NCI-H2196 (cell line): ENCODE measurements at regions not wholly inside any gene's neighbourhood (a gene's known extent, or its start where the extent isn't known, plus 50 kb on each side); places are given as distances from the start of the nearest gene placed in this dataset.
"Not testable (repeated sequence)": the region's sequence is repeated elsewhere in the genome, so short reads cannot be mapped to it uniquely, and the experiment has no call there.

ENCODE experiments used
- DNase-seq: peaks from one replicate; lab custom pipeline; 2025; ENCODE audit not compliant: unreplicated experiment; lab: John Stamatoyannopoulos, UW

DNA sequence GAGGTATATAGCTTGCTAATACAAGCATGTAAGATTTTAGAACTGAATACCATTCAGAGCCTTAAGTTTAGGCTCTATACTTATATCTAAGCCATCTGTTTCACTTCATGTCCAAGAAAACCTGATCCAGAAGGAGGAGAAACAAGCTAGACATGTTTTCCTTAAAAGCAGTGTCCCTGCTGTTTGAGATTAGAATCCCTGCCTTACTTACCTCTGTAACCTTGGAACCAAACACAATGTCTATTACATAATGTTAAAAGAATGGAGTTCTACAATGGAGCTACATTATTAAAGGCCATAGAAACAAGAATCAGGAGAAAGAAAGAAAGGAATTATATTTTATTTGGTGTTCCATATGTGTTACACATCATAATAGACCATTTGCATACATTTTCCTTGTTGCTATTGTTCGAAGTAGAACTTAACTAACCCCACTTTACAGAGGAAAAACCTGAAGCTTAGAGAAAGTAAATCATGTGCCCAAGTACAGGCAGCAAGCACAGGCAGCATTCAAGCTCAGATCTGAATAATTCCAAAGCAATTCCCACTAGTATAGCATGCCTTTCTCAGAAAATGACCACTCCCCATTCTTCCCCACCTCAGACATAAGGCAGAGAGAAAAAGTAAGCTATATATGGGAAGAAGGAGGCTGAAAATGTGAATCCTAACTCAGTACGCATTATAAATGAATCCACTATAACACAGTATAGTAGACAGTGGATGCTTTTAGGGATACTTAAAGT, 380.1 kb upstream of the SPAG17 start:
- DNase-seq, result no peak

DNA sequence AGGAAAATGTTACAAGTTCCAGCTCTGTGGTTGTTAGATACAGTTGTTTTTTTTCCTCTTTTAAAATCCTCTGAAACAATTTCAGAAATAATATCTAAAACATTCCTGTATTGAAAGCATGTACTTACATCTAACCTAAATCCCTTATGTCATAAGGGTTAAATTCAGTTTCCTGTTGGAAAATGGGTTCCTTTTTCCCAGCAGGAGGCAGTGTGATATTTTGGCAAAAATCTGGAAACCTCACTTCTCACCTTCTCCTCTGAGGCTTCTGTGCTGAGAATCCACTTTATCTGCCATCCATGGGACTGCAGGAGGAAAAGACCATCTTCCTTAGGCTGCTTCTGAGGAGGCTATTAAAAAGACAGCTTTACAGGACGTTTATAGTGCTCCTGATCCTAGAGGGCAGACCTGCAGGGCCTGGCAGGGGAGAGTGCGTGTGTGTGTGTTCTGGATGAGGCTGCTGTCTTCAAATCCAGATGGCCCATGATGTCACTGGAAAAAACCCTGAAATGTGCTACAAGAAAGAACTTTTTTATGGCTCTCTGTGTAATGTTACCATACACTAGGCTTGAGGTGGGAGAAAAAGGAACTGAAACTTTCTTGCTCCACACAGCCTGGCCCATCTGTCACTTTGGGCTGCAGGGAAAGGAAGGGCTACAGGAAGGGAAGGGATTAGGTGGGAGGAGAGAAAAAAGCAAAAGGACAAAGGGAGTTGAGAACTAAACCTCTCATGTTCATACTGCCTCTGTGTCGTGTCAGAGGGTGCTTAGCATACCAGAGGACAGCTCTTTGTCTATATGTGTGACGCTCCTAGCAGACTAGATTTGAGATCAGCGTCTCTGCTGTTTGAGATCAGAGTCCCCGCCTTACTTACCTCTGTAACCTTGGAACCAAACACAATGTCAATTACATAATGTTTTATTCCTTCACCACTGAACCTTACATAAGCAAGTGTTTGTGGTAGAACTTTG, 379.2 kb upstream of the SPAG17 start:
- no peak for DNase-seq

DNA sequence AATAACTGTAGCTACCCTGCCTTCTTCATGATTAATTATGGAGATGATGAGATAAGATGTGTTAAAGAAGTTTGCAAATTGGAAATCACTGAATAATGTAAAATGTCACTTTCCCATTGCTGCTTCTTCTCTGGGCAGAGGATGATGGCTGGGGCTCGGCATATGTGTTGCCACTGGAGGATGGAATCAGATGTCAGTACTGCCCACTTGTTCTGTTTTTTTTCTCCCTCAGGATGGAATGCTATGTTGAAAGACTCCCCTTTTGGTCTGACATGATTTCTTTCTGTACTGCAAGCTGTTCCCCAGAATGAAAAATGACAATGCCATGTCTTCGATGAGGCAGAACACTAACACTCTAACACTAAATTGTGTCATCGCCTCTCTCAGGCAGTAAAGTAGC, 373.9 kb upstream of the SPAG17 start:
- no peak for DNase-seq

DNA sequence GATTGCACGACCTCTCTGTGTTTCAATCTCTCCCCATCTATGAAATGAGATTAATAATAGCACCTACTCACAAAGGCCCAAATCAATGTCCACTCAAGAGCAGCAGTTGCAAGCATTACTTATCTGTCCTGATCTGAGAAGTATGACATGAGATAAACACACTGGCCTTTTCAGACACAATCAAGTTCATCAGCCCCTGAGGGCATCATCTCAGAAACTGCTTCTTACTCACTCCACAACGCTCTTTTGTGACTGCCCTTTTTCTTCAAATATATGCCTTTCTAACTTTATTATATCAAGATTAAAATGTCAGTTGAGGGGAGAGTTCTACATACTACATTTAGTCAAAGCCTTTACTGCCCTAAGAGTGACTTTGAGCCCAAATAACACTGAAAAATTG, 371.9 kb upstream of the SPAG17 start:
- no peak for DNase-seq

DNA sequence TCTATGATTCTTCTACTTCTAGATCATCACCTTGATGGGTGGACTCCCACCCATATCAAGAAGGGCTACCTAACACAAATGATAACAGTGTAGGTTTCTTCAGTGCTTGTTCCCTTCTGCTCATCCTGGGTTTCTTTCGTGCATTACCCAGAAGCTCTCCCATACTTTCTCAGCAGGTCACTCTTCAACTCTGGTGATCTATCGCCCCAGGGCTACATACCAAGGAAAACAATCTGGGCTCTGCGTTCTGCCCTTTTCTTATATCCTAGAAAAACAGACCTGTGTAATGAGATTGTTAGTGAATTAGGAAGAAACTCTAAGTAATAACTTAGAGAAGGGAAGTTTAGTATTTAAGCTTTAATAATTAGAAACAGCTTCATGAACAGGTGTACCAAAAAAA, 370.6 kb upstream of the SPAG17 start:
- DNase-seq, result no peak

DNA sequence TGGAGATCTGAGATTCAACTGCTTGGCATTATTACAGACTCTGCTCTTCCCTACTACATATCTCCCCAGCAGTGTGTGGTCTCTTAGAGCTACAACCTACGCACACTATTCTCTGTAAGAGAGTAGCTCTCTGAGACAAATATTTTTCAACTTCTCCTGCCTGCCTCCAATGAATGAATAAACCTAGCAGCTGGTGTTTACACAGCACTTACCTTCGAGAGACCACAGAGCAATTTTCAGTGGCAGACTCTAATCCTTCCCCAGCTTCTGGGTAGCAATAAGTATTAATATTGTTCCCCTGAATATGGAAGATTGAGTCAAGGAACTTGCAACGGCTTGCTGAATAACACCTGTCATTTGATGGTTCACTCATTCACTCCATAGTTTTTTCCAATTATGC, 350.9 kb upstream of the SPAG17 start:
- DNase-seq, result no peak

DNA sequence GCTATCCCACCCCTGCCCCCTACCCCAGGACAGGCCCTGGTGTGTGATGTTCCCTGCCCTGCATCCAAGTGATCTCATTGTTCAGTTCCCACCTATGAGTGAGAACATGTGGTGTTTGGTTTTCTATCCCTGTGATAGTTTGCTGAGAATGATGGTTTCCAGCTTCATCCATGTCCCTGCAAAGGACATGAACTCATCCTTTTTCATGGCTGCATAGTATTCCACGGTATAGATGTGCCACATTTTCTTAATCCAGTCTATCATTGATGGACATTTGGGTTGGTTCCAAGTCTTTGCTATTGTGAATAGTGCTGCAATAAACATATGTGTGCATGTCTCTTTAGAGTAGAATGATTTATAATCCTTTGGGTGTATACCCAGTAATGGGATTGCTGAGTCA, 326.9 kb upstream of the SPAG17 start:
- DNase-seq, result not testable (repeated sequence)

DNA sequence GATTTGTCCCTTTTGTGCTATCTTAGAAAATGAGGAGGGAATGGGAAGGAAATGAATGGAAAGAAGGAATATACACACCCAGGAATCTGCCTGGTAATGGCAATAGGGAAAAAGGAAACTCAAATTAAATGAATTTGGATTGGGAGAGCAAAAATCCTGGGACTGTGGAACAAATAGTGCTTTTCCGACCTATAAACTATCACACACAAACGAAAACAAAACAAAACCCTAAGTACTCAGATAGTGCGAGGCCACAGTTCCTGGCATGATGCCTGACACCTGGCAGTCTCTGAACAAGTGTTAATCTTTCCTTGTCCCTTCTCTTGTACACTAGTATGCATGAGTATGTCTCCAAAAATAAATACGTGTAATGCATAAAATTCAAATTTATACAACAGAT, 319.8 kb upstream of the SPAG17 start:
- peak; percentile 6 for DNase-seq

DNA sequence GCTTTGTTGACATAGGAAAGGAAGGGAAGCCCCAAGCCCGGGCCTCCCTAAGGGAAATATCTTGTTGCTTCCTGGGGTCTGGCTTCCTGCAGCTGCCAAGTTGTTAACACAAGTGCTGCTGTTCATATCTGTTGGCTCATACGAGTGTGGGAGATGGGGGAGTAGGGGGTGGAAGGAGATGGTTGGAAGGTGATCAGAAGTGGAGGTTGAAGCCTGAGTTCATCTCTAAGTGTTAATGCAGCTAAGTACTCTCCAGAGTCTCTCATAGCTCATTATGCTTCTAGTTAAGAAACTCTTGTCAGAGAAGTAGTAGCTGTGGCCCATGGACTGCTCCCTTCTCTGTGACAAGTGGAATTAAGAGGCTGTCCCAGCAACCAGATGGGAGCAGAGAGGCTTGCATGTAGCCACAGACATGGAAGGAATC, 319.2 kb upstream of the SPAG17 start:
- no peak for DNase-seq

DNA sequence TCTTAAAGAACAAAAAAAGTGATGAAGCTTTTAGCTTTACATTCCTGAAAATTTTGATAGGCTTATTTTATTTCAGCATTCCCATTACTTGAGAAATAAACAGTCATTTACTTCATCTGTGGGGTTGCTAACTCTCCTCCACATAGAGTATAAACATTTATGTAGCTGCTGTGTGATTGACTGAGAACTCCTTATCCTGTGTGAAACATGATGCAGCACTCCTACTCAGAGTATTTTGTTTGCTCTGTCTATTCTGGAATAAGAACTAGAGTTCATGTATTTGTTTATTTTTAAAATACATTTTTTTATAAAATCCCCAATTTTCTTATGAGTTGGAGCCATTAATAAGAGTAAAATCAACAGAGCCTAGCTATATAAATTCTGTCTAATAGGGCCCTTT, 318.7 kb upstream of the SPAG17 start:
- DNase-seq, result no peak

DNA sequence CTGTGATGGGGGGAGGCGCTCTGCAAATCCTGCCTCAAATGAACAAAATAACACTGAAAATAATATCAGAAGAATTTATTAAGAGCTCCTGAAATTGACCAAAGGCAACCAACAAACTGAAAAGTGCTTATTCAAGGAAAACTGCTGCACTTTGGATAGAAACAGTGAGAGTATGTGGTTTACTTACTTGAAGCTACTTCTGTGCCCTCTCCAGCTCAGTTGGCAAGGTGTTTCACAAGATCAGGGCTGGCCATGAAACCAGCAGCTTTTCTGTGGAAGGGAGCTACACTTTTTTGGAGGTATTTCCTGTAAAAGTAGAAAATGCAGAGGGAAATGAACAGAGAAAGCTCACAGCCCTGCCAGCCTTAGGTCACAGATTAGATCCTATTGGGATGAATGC, 310.0 kb upstream of the SPAG17 start:
- DNase-seq, result no peak

DNA sequence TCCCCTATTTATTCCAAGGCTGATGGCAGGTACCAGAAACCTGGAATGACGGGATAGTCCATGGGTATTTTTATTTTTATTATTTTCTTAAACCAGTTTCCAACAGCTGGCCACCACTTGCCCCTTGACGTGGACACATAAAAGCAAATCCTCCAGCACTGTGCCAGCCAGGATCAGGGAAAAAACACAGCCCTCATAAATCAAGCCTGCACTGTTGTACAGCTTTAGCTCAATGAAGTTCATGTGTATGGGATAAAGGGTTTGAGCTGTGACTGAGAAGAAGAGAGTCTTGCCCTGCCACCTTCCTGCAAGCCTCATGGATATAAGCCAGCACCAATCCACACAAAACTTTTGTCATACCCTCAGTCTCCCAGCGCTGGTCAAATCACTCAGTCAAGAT, 303.8 kb upstream of the SPAG17 start:
- DNase-seq, result no peak

DNA sequence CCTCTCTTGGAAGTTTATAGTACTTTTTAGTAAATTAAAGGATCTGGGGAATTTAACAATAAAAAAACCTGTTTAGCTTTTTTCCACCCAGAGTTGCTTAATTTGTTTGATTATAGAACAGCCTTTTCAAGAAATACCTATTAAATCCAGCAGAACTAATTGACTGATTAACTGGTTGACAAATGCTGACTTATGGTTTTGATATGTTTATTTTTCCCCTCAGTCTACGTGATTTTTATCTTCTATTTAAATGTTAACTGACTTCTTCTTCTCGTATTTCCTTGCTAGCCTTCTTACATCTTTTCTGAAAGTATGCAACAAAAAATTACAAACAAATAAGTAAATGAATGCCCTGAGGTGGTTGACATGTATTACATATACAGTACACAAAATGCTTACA, 302.9 kb upstream of the SPAG17 start:
- DNase-seq, result no peak

DNA sequence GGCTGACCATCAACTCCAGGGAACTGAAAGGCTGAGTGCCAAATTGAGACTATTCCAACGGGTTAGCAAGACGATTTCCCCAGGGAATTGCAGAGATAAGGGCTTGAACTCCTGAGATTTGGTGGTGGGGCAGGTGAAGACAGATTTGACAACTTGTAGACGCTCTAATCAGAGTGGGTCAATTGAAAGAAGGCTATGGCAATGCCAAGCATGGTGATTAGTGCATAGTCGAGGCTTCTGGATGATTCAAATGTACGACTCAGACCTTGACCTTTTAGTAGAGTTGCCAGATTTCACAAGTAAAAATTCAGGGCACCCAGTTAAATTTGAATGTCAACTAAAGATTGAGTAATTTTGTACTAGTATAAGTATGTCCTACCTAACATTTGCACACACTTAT, 302.1 kb upstream of the SPAG17 start:
- DNase-seq, result no peak

DNA sequence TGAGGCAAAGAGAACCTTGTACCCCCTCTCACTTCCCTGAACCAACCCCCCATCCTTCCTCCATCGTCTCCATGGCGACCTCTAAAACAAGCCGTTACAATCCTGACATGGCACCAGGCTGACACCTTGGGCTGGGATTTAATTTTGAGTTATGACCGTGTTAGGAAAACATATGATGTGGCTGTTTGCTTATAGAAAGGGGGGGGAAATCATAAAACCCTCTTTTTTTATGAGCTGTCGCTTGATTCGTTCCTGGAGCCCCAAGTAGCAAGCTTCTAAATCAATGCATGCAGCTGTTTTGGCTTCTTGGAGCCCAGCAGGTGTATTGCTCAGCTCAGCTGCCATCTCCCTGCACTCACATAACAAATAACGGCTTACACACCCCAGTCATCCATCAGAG, 301.2 kb upstream of the SPAG17 start:
- no peak for DNase-seq

DNA sequence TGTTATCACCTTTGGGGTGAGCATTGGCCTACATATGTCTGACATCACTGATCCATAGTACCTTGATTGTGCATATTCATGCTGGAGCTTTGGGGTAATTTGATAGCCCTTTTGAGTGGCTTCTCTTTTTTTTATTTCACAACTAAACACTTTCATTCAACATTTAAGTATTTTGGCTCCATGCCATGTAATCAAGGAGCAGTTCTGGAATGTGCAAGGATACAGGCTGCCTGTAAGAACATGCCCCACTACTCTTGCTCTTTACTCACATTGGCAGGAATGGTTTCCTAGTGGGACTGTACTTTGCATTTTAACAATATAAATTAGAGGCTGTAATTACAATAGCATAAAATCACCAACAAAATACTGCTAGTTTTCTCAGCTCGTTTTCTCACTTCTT, 300.7 kb upstream of the SPAG17 start:
- no peak for DNase-seq

DNA sequence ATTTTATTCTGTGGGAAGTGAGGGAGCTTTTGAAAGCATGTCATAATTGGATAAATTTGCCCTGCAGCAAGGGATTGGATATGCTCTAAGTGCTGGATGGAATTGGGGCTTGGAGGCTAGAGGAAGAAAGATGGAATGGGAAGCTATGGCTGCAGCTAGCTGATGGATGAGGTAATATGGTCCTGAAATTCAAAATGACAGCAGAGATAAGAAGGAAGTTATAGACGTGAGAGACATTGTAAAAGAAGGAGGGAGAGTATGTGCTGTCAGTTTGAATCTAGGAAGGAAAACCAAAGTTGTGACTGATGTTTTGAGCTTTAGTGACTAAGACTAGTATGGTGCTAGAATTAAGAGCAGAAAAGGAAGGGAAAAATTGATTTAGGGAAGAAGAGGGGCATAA, 299.9 kb upstream of the SPAG17 start:
- DNase-seq, result no peak

DNA sequence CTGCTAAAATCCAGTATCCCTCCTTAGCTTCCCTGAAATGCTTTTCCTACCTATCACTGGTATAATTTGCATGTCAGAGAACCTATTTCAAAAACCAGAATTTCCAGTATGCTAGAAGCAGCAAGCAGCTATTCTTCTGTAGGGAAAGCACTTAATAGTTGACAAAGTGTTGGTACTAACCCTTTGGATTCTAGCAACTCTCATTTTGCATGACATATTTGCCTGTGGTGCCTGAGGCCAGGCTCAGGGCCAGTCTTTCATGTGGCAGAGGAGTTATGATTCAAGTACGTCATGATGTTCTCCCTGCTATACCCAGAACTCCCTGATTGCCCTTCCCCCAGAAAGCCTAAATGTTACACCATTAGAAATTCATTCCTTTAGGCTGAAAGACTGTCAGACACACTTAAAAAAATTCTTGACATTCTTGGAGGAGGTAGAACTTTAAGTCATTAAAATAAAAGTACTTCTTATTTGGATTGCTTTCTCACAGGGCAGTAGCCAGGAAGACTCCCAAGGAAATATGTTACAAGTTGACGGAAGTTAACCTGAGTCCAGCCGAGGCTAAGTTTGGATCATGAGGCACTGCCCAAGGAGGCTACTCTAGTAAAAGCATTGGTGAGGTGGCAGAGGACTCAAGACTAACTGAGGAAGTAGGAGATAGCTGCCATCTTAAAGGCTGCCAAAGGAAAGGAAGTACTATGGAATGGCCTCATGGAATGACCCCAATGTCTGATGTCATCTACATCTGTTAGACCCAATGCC, 298.4 kb upstream of the SPAG17 start:
- DNase-seq, result no peak

DNA sequence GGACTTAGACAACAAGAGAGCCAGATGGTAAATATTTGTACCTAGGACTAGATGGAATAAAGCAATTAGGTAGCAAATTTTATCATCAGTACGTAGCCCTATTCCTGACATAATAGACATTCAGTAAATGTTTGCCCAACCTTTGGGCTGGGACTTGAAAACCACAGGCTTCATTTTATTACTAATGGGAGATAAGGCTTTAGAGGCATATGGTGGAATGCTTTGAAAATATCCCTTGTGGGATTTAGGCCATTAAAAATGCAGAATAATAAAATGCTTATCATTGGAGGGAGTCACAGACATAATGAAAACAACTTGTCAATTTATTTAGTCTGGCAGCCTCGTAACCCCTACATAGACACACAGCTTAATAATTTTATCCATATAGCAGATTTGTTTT, 296.1 kb upstream of the SPAG17 start:
- DNase-seq, result peak; percentile 7

DNA sequence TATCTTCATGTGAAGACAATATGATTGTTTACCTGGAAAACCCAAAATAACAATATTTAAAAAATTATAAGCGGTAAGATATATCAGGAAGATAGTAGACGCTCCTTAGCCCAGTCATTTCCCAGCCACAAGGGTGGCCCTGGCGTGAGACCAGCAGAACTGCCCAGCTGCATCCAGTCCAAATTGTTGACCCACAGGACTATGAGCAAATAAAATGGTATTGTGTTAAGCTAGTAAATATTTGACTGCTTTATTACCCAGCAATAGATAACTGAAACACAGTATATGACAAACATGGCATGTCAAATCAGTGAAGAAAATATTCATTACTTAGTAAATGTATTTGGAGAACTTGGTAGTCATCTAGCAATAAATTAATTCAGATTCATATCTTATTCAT, 294.3 kb upstream of the SPAG17 start:
- DNase-seq, result peak; percentile 24

DNA sequence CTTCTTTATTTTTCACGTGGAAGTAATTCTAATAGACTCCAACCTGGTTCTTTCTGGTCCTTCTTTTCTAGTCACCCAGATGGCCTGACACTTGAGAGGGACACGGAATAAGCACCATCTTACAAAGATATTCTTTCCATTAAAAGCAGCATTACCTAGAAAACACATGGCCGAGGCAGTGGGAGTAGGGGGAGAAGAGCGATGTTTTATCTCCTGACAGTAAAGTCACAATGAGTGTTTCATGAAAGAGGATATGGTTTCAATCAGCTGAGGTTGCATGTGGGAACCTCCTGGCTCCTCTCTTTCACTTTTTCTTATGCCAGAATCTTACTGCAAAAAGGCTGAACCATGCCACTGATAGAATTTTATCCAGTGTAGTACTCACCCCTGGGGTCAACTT, 288.8 kb upstream of the SPAG17 start:
- DNase-seq, result no peak

DNA sequence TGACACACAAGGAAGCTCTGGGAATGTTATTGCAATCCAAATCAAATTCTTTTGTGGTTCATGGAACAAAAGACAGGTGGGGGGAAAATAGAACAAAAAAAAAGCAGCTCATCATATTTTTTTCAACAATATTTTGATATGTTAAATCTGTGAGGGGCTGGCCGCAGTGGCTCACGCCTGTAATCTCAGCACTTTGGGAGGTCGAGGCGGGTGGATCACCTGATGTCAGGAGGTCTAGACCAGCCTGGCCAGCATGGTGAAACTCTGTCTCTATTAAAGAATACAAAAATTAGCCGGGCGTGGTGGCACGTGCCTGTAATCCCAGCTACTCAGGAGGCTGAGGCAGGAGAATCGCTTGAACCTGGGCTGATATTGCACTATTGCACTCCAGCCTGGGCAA, 279.4 kb upstream of the SPAG17 start:
- DNase-seq, result not testable (repeated sequence)
